Right lobe of liver (tissue), 6 donors: ENCODE measurements at regions not wholly inside any gene's neighbourhood (a gene's known extent, or its start where the extent isn't known, plus 50 kb on each side); places are given as distances from the start of the nearest gene placed in this dataset.

Source experiments
- ATAC-seq, 4 donors: fragments of 200-7000 bp; cut with Tn5 transposase; one replicate each; pipeline ENCODE4 v1.9.1; 2020; ENCODE audit warnings: mild to moderate bottlenecking in 4 of 4, moderate library complexity in 4 of 4
- DNase-seq, 3 donors: peaks; one replicate each; pipeline ENCODE4 v3.0.0-alpha.2; 2020
- H3K27ac ChIP-seq, 3 donors: fragments of 200-600 bp; one replicate each; pipeline ENCODE4 v1.8.0; 2022
- H3K27me3 ChIP-seq, 2 donors: fragments of 200-600 bp; one replicate each; pipeline ENCODE4 v1.8.0; 2022
- H3K36me3 ChIP-seq, 4 donors: fragments of 200-600 bp; sonication (generic) in 1 of 4; one replicate each; pipeline versions ENCODE4 v1.5.1 to v1.8.0; 2017 to 2022; ENCODE audit warnings: control low read depth in 1 of 4
- H3K4me1 ChIP-seq, 4 donors: fragments of 200-600 bp; sonication (generic) in 1 of 4; one replicate each; pipeline versions ENCODE4 v1.5.1 to v1.8.0; 2017 to 2022; ENCODE audit warnings: control low read depth in 1 of 4
- H3K4me3 ChIP-seq, 3 donors: fragments of 200-600 bp; one replicate each; pipeline ENCODE4 v1.8.0; 2022
- H3K9me3 ChIP-seq, 4 donors: fragments of 200-600 bp; sonication (generic) in 1 of 4; one replicate each; pipeline versions ENCODE4 v1.5.1 to v1.8.0; 2017 to 2022; ENCODE audit warnings: control low read depth in 1 of 4
- POLR2A ChIP-seq: fragments of 450-650 bp; IDR thresholded peaks from one replicate; pipeline ENCODE4 v1.6.1; 2017; ENCODE audit warnings: antibody characterized with exemption, mild to moderate bottlenecking
- WGBS: methylation state at CpG from one replicate; pipeline ENCODE4 v1.1.6; 2018; ENCODE audit warnings: low coverage, low lambda C conversion rate; ENCODE audit not compliant: insufficient coverage; ENCODE audit errors: missing lambda C conversion rate; 5-methylcytosine and 5-hydroxymethylcytosine counted together
- intact Hi-C, 2 donors: fragments of 100-400 bp; cut with DNase I; formaldehyde crosslinking; loops; one replicate each; pipeline versions ENCODE4 v1.11.2 to v1.14.1; 2022
- TF ChIP-seq, protein P1 (sequence below), 4 donors: fragments of 200-600 bp in 3 of 4; fragments of 450-650 bp in 1 of 4; IDR thresholded peaks; one replicate each; pipeline versions ENCODE4 v1.5.1 to v1.8.0; 2016 to 2022; ENCODE audit warnings: antibody characterized with exemption in 4 of 4, mild to moderate bottlenecking in 2 of 4
- donor health status: DM: no; HTN: yes; CAD: no.
- donor health status: DM: no; HTN: no; CAD: no.
- donor health status: DM: no; HTN: no; CAD: no.
- donor health status: DM: no; HTN: yes; CAD: no.
- donor health status: DM: no; HTN: yes; CAD: no.

DNA sequence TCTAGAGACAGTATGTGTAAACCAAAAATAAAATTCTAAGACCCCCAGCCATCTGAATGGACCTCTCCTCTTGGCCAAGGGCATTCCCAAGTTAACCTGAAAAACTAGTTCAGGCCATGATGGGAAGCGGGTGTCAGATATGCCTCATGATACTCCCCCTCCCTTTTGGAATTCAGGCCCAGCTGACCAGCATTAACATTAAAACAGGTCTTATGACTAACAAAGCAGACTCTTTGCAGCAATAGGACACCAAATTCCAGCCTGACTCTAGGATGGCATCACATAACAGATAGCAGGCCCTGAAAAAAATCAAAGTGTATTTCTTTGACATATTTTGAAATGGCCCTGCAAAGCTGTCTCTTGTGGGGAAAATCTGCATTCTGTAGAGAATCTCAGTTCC, 73.3 kb upstream of the L3MBTL4 start:
- no peak for DNase-seq
- Histone ChIP-seq H3K27me3 (no peaks in the 10 kb centered on the region), H3K9me3 (no peaks in the 10 kb centered on the region), H3K27ac (no peak overlapping the region), H3K36me3 (no peaks in the 10 kb centered on the region), H3K4me3 (no peak overlapping the region), H3K4me1 (no peaks in the 10 kb centered on the region)
- ATAC-seq, result no peak
- intact Hi-C loops, result loop anchor here (10.0 kb wide), 1 partner anchor 613 kb away; no protein-coding TSS in a partner anchor
- no peak for TF ChIP-seq POLR2A
- TF ChIP-seq, protein P1, sequence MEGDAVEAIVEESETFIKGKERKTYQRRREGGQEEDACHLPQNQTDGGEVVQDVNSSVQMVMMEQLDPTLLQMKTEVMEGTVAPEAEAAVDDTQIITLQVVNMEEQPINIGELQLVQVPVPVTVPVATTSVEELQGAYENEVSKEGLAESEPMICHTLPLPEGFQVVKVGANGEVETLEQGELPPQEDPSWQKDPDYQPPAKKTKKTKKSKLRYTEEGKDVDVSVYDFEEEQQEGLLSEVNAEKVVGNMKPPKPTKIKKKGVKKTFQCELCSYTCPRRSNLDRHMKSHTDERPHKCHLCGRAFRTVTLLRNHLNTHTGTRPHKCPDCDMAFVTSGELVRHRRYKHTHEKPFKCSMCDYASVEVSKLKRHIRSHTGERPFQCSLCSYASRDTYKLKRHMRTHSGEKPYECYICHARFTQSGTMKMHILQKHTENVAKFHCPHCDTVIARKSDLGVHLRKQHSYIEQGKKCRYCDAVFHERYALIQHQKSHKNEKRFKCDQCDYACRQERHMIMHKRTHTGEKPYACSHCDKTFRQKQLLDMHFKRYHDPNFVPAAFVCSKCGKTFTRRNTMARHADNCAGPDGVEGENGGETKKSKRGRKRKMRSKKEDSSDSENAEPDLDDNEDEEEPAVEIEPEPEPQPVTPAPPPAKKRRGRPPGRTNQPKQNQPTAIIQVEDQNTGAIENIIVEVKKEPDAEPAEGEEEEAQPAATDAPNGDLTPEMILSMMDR (IDR thresholded peaks at IDR 0.05), result no peak
- 90% methylated on average over 1 of the region's 1 CpG for WGBS

DNA sequence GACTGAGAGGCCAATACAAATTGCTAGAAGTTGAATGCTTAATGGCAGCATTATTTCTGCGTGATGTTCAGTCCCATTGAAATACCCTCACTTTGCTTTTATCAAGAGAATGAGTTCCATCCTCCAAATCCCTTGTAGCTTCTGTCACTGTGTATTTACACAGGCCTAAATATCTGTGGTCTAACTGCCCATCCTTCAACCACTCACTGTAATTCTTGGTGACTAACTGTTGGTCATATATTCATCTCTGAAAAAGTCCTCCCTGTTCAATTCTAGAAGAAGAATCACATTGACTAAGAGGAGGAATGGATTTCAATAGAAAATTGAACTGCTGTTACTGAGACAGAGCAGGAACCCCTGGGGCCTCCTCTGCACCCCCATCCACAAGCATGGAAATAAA, 74.2 kb upstream of the L3MBTL4 start:
- 82% methylated on average over 1 of the region's 1 CpG for WGBS
- no peak for DNase-seq
- Histone ChIP-seq H3K4me3 (no peak overlapping the region), H3K27ac (no peak overlapping the region), H3K36me3 (no peaks in the 10 kb centered on the region), H3K9me3 (no peaks in the 10 kb centered on the region), H3K27me3 (no peaks in the 10 kb centered on the region), H3K4me1 (no peaks in the 10 kb centered on the region)
- ATAC-seq, result no peak
- intact Hi-C loops, result loop anchor here (10.0 kb wide), 1 partner anchor 614 kb away; no protein-coding TSS in a partner anchor
- TF ChIP-seq, protein P1 (IDR thresholded peaks at IDR 0.05), result no peak

DNA sequence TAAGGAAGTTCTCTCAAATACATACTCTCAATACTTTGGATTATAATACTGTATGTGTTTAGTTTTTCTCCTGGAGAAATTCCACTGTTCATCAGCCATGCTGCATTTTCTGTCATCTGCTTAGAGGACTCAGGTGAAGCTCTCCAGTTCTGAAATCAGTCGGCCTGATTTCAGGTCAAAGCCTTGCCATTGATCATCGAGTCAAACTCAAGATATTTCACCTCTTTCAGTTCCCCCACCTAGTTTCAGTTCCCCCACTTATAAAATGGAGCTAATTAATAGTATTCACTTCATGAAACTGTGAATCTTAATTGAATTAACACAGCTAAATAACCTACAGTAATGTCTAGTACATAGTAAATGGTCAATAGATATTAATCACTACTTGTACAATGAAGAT, 75.3 kb upstream of the L3MBTL4 start:
- H3K36me3 ChIP-seq, result no peaks in the 10 kb centered on the region
- no peaks in the 10 kb centered on the region for H3K27me3 ChIP-seq
- no peaks in the 10 kb centered on the region for H3K4me1 ChIP-seq
- 59% methylated on average over 2 of the region's 2 CpGs for WGBS
- H3K4me3 ChIP-seq, result no peak overlapping the region
- intact Hi-C loops, result loop anchor here (10.0 kb wide), 1 partner anchor 615 kb away; no protein-coding TSS in a partner anchor
- DNase-seq (no peak), ATAC-seq (no peak)
- no peaks in the 10 kb centered on the region for H3K9me3 ChIP-seq
- no peak for TF ChIP-seq POLR2A
- TF ChIP-seq, protein P1 (IDR thresholded peaks at IDR 0.05), result no peak
- H3K27ac ChIP-seq, result no peak overlapping the region

DNA sequence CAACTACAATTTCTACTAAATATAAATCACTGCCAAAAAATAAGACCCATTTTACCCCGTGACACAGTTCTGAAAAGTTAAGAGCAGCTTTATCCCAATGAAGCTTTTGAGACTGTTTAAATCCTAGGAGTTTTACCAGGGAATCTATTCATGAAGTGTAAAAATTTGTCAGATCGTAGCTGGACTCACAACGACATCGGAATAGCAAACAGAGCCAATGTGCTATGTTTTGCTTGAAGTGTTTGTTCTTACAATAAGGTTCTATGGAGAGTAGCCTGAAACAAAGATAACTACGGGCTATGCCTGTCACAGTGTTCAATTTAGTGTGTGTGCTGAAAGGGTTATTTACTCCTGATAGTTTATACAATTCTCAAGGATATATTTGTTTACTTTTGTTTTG, 78.5 kb upstream of the L3MBTL4 start:
- no peak for TF ChIP-seq POLR2A
- TF ChIP-seq, protein P1 (IDR thresholded peaks at IDR 0.05), result no peak
- H3K36me3 ChIP-seq, result no peaks in the 10 kb centered on the region
- ATAC-seq, result no peak
- H3K9me3 ChIP-seq, result no peaks in the 10 kb centered on the region
- H3K4me1 ChIP-seq, result no peaks in the 10 kb centered on the region
- intact Hi-C loops, result no loop called here
- no peak overlapping the region for H3K27ac ChIP-seq
- no peak overlapping the region for H3K4me3 ChIP-seq
- DNase-seq, result no peak
- no peaks in the 10 kb centered on the region for H3K27me3 ChIP-seq
- 56% methylated on average over 5 of the region's 5 CpGs for WGBS

DNA sequence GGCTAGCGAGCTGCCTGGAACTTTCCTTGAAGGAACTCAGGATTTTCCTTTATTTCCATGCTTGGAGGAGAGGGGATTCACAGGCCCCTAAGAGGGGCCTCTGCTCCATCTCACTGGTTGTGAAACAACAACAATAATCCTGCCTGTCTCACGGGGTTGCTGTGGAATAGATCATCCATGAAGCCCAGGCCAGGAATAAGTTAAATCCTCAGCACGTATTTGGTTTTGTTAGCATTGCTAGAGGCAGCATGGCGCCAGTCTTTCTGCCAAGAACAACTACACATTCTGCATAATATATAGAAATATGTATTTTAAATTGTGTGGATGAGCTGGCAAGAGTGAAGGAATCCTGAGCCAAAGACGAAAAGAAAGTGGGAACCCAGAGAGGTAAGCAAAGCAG, 80.8 kb upstream of the L3MBTL4 start:
- H3K4me3 ChIP-seq, result no peak overlapping the region
- ATAC-seq (no peak), DNase-seq (no peak)
- WGBS, result 71% methylated on average over 5 of the region's 5 CpGs
- H3K9me3 ChIP-seq, result no peaks in the 10 kb centered on the region
- H3K27me3 ChIP-seq, result no peaks in the 10 kb centered on the region
- intact Hi-C loops, result no loop called here
- TF ChIP-seq, protein P1 (IDR thresholded peaks at IDR 0.05), result no peak
- TF ChIP-seq POLR2A, result no peak
- H3K27ac ChIP-seq, result no peak overlapping the region
- H3K4me1 ChIP-seq, result no peaks in the 10 kb centered on the region
- no peaks in the 10 kb centered on the region for H3K36me3 ChIP-seq
